ENCODE measurements at regions not wholly inside any gene's neighbourhood (a gene's known extent, or its start where the extent isn't known, plus 50 kb on each side); places are given as distances from the start of the nearest gene placed in this dataset.

DNA sequence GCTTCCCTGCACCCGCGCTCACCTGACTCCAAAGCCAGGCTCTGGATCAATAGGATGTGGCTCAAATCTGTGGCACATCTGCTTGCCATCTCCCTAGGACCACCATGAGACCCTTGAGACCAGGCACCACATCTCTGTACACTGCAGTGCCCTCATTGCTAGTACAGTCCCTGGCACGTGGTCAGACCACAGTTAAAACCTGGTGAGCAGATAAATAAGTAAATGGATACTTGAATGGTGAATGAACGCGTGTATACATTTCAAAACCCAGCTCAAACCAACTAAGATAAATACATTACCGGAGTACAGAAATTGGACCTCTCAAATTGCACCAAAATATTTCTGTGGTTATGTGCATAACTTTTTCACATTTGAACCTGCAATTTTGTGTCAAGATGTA lies 221.2 kb upstream of the IRX4 start:
- Histone ChIP-seq H3F3A (ENCODE audit: insufficient read depth, low read length, poor library complexity, severe bottlenecking) (no peaks in the 10 kb centered on the region), H3K27ac (ENCODE audit: low read length) (no peak overlapping the region), H3K36me3 (ENCODE audit: insufficient read depth, low read length) (no peaks in the 10 kb centered on the region), H2AFZ (ENCODE audit: low read depth, low read length) (no peak overlapping the region), H3K79me2 (replicated peaks; ENCODE audit: insufficient read depth, low read length) (no peaks in the 10 kb centered on the region), H3K4me2 (ENCODE audit: low read length) (no peak overlapping the region), H3K27me3 (ENCODE audit: insufficient read depth, low read depth, low read length) (no peaks in the 10 kb centered on the region), H4K20me1 (ENCODE audit: insufficient read depth) (no peaks in the 10 kb centered on the region), H3K9me2 (ENCODE audit: insufficient read depth, low read length) (no peaks in the 10 kb centered on the region), H3K4me3 (ENCODE audit: low read length) (no peak overlapping the region), H3K9ac (ENCODE audit: low read length) (no peak overlapping the region), H3K9me3 (ENCODE audit: low read length) (no peaks in the 10 kb centered on the region)
- TF ChIP-seq RAD21 (conservative IDR thresholded peaks at IDR 0.05) (no peak), SMC3 (conservative IDR thresholded peaks at IDR 0.05; ENCODE audit: poor library complexity) (no peak), POLR2AphosphoS5 (IDR thresholded peaks at IDR 0.05) (no peak), MXI1 (conservative IDR thresholded peaks at IDR 0.05; ENCODE audit: poor library complexity, severe bottlenecking) (no peak), EP300 (conservative IDR thresholded peaks at IDR 0.05; ENCODE audit: poor library complexity, severe bottlenecking) (no peak), EZH2 (IDR thresholded peaks at IDR 0.05; ENCODE audit: borderline replicate concordance, insufficient read depth, low read length, poor library complexity, severe bottlenecking) (no peak), TAF1 (IDR thresholded peaks at IDR 0.05; ENCODE audit: low read depth) (no peak)
- TF ChIP-seq, protein P1, sequence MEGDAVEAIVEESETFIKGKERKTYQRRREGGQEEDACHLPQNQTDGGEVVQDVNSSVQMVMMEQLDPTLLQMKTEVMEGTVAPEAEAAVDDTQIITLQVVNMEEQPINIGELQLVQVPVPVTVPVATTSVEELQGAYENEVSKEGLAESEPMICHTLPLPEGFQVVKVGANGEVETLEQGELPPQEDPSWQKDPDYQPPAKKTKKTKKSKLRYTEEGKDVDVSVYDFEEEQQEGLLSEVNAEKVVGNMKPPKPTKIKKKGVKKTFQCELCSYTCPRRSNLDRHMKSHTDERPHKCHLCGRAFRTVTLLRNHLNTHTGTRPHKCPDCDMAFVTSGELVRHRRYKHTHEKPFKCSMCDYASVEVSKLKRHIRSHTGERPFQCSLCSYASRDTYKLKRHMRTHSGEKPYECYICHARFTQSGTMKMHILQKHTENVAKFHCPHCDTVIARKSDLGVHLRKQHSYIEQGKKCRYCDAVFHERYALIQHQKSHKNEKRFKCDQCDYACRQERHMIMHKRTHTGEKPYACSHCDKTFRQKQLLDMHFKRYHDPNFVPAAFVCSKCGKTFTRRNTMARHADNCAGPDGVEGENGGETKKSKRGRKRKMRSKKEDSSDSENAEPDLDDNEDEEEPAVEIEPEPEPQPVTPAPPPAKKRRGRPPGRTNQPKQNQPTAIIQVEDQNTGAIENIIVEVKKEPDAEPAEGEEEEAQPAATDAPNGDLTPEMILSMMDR (IDR thresholded peaks at IDR 0.05; ENCODE audit: poor library complexity, severe bottlenecking) = no peak
- TF ChIP-seq, protein P2, sequence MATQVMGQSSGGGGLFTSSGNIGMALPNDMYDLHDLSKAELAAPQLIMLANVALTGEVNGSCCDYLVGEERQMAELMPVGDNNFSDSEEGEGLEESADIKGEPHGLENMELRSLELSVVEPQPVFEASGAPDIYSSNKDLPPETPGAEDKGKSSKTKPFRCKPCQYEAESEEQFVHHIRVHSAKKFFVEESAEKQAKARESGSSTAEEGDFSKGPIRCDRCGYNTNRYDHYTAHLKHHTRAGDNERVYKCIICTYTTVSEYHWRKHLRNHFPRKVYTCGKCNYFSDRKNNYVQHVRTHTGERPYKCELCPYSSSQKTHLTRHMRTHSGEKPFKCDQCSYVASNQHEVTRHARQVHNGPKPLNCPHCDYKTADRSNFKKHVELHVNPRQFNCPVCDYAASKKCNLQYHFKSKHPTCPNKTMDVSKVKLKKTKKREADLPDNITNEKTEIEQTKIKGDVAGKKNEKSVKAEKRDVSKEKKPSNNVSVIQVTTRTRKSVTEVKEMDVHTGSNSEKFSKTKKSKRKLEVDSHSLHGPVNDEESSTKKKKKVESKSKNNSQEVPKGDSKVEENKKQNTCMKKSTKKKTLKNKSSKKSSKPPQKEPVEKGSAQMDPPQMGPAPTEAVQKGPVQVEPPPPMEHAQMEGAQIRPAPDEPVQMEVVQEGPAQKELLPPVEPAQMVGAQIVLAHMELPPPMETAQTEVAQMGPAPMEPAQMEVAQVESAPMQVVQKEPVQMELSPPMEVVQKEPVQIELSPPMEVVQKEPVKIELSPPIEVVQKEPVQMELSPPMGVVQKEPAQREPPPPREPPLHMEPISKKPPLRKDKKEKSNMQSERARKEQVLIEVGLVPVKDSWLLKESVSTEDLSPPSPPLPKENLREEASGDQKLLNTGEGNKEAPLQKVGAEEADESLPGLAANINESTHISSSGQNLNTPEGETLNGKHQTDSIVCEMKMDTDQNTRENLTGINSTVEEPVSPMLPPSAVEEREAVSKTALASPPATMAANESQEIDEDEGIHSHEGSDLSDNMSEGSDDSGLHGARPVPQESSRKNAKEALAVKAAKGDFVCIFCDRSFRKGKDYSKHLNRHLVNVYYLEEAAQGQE (IDR thresholded peaks at IDR 0.05; ENCODE audit: borderline replicate concordance) = no peak

DNA sequence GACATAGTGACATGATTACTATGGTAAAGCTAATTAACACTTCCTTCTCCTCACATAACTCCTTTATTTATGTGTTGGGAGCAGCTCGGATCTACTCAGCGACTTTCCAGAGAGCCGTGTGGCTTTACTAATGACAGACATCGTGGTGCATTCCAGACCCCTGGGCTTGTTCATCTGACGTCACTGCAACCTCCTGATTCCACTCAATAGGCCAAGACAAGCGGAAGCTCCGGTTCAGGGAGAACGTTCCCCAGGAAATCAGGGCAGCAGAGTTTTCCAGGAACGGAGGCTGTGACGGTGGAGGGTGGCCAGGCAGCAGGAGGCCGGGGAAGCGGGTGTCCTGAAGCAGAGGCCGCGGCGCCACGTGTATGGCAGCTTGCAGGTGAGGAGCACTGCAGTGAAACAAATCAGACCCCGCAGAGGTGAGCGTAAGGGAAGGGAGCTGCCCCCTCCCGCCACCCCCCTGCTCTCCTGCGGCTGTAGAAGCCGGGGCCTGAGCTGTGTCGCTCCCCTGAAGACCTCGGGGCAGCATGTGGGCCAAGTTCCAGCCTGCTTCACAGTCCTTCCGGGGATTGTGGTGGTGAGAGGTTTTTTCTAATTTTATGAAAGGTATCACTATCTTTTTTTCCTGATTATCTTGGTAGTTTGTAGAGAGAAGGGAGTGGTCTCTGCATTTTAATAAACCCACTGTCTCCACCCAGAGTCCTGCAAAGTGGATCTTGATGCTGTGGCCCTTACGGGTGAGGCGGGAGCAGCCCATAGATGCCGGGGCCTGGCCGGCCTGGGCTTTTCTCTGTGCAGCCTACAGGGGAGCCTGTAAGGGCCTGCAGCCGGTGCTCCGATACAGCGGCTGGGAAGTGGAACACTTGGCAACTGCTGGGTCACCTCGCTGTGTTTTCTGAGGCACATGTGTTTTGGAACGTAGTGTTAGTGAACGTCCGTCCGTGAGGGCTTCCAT lies 220.4 kb upstream of the IRX4 start:
- Histone ChIP-seq H3K9me2 (ENCODE audit: insufficient read depth, low read length) (no peaks in the 10 kb centered on the region), H3K9me3 (ENCODE audit: low read length) (no peaks in the 10 kb centered on the region), H3K4me3 (ENCODE audit: low read length) (no peak overlapping the region), H4K20me1 (ENCODE audit: insufficient read depth) (no peaks in the 10 kb centered on the region), H3K79me2 (replicated peaks; ENCODE audit: insufficient read depth, low read length) (no peaks in the 10 kb centered on the region), H3K4me2 (ENCODE audit: low read length) (no peak overlapping the region), H3K9ac (ENCODE audit: low read length) (no peak overlapping the region), H3F3A (ENCODE audit: insufficient read depth, low read length, poor library complexity, severe bottlenecking) (no peaks in the 10 kb centered on the region), H2AFZ (ENCODE audit: low read depth, low read length) (no peak overlapping the region), H3K27ac (ENCODE audit: low read length) (no peak overlapping the region), H3K36me3 (ENCODE audit: insufficient read depth, low read length) (no peaks in the 10 kb centered on the region), H3K27me3 (ENCODE audit: insufficient read depth, low read depth, low read length) (no peaks in the 10 kb centered on the region)
- TF ChIP-seq, protein P2 (IDR thresholded peaks at IDR 0.05; ENCODE audit: borderline replicate concordance) = no peak
- TF ChIP-seq MXI1 (conservative IDR thresholded peaks at IDR 0.05; ENCODE audit: poor library complexity, severe bottlenecking) (no peak), EZH2 (IDR thresholded peaks at IDR 0.05; ENCODE audit: borderline replicate concordance, insufficient read depth, low read length, poor library complexity, severe bottlenecking) (no peak), POLR2AphosphoS5 (IDR thresholded peaks at IDR 0.05) (no peak), RAD21 (conservative IDR thresholded peaks at IDR 0.05) (no peak), EP300 (conservative IDR thresholded peaks at IDR 0.05; ENCODE audit: poor library complexity, severe bottlenecking) (no peak), SMC3 (conservative IDR thresholded peaks at IDR 0.05; ENCODE audit: poor library complexity) (no peak), TAF1 (IDR thresholded peaks at IDR 0.05; ENCODE audit: low read depth) (no peak)
- TF ChIP-seq, protein P1 (IDR thresholded peaks at IDR 0.05; ENCODE audit: poor library complexity, severe bottlenecking) = no peak

Data from neural cell (in vitro differentiated cells).